Adrenal gland (tissue), 5 donors: ENCODE measurements at regions not wholly inside any gene's neighbourhood (a gene's known extent, or its start where the extent isn't known, plus 50 kb on each side); places are given as distances from the start of the nearest gene placed in this dataset.

Experiments used
- POLR2A ChIP-seq, 2 donors: fragments of 450-650 bp; IDR thresholded peaks; one replicate each; pipeline ENCODE4 v1.6.1; 2017; ENCODE audit warnings: antibody characterized with exemption in 2 of 2, mild to moderate bottlenecking in 2 of 2, moderate library complexity in 1 of 2
- TF ChIP-seq, protein P1 (sequence below), 6 experiments: fragments of 450-650 bp in 4 of 6; fragments of 200-600 bp in 2 of 6; sonication (generic) in 1 of 6; IDR thresholded peaks; 1 replicate in 5 of 6; 2 replicates in 1 of 6; pipeline versions ENCODE4 v1.5.1 to v1.8.0; 2016 to 2021; ENCODE audit warnings: antibody characterized with exemption in 6 of 6, mild to moderate bottlenecking in 2 of 6, moderate library complexity in 1 of 6
- donor health status: DM: no; HTN: no; CAD: no.

DNA sequence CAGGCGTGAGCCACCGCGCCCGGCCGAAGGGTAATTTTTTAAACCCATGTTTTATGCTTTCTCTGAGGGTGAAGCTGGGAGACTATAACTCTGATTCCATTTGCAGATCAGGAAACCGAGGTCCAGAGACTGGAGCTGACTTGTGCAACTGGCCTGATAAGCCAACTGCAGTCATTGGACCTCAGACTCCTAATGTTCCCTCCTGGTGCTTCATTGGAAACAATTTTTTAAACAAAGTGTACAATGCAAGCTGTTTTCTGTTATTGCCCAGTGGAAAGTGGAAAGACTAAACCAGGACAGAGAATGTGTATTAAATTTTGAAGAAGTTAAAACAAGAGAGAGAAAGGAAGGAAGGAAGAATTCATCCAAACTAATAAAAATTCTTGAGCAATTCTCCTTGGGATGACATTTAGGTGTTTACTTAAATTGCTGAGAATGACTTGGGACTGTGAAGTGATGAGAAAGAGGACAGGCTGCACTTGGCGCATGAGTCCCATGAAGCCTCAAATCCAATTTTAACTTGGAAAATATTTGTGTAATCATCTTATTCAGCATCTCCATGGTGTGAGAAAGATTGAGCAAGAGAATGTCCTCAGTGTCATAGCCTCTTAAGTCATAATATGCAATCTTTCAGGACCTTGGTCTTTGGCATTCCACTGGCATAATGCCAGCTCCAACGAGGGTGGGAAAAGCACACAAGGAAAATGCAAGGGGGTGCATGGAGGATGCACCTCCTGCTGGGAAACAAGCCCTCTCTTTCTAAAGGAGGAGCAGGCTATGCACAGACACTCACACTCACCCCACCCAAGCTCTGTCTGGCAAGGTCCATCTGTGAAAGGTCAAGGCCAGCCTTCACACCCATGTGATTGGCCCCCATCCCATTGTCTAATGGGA, 342.0 kb downstream of the SIPA1L2 start:
- no peak for TF ChIP-seq POLR2A (IDR thresholded peaks at IDR 0.05)
- TF ChIP-seq, protein P1, sequence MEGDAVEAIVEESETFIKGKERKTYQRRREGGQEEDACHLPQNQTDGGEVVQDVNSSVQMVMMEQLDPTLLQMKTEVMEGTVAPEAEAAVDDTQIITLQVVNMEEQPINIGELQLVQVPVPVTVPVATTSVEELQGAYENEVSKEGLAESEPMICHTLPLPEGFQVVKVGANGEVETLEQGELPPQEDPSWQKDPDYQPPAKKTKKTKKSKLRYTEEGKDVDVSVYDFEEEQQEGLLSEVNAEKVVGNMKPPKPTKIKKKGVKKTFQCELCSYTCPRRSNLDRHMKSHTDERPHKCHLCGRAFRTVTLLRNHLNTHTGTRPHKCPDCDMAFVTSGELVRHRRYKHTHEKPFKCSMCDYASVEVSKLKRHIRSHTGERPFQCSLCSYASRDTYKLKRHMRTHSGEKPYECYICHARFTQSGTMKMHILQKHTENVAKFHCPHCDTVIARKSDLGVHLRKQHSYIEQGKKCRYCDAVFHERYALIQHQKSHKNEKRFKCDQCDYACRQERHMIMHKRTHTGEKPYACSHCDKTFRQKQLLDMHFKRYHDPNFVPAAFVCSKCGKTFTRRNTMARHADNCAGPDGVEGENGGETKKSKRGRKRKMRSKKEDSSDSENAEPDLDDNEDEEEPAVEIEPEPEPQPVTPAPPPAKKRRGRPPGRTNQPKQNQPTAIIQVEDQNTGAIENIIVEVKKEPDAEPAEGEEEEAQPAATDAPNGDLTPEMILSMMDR (IDR thresholded peaks at IDR 0.05) = no peak
